GM19238 (cell line): ENCODE measurements at regions not wholly inside any gene's neighbourhood (a gene's known extent, or its start where the extent isn't known, plus 50 kb on each side); places are given as distances from the start of the nearest gene placed in this dataset.

Source experiments
- DNase-seq: peaks from one replicate; pipeline ENCODE4 v3.0.0; 2011; ENCODE audit warnings: low spot score; ENCODE audit not compliant: insufficient read length

- DNase-seq, result no peak
Observed at GRCh38 chr15:85941186-85941855, 138.3 kb upstream of the AGBL1 start.

DNA sequence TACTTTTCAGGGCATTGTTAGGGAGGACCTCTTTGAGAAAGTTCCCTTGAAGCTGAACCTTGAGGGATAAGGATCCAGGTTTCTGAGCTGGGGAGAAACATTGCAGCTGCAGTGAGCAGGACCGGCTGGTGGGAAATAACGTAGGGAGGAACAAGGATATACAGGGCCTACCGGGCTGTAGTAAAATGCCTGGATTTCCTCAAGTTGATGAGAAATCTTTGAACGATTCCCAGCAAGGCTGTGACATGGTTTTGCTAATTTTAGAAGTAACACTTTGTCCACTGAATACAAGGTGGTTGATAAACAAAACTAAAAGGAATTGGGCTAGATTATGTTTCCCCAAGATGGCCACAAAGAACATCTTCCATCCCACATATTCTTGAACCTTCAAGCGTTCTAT lies 137.0 kb upstream of the AGBL1 start:
- DNase-seq, result no peak

GRCh38 chr15:85943151-85943550 lies 136.5 kb upstream of the AGBL1 start:
- no peak for DNase-seq

- no peak for DNase-seq
Observed at GRCh38 chr15:85943791-85944190, 135.9 kb upstream of the AGBL1 start.

GRCh38 chr15:85947021-85947420 lies 132.7 kb upstream of the AGBL1 start:
- no peak for DNase-seq

GRCh38 chr15:85947936-85948335 lies 131.7 kb upstream of the AGBL1 start:
- DNase-seq, result no peak

DNA sequence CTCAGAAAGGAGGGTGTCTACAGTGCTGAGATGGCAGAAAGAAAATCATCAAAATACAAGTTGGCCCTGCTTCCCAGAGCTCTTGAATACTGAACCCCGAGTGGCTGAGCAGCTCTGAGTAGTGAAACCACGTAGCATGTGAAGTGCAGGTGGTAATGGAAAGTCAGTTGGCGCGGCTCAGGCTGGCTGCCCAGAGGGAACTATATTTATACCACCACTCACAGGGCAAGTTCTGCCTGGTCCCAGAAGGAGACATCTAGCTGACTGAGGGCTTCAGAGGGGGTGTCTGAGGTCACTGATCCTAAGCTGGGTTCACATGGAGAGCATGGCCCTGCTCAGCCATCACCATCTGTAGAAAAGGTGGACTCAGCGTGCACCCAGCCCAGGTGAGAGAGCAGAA lies 129.6 kb upstream of the AGBL1 start:
- DNase-seq, result no peak

- no peak for DNase-seq
Observed at GRCh38 chr15:85954586-85954985, 125.1 kb upstream of the AGBL1 start.

GRCh38 chr15:85955501-85956391 lies 123.9 kb upstream of the AGBL1 start:
- DNase-seq, result no peak

GRCh38 chr15:85956532-85957275 lies 123.0 kb upstream of the AGBL1 start:
- DNase-seq, result no peak

DNA sequence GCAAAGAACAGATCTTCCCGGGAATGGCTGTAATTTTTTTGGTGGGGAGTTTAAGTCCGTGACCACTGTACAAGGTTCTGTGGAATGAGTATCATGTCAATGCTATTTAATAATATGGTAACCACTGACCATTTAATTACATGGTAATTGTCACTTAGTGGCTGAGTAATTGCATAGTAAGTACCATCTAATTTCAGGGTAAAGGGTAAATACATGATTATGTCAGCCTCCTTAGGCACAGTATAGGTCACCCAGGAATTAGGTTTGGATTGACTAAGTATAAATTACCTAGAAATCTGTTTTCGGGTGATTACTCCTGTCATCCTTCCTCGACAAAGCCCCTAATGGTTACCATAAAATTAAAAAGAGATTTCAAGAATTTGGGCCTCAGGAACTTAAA lies 120.1 kb upstream of the AGBL1 start:
- no peak for DNase-seq

DNA sequence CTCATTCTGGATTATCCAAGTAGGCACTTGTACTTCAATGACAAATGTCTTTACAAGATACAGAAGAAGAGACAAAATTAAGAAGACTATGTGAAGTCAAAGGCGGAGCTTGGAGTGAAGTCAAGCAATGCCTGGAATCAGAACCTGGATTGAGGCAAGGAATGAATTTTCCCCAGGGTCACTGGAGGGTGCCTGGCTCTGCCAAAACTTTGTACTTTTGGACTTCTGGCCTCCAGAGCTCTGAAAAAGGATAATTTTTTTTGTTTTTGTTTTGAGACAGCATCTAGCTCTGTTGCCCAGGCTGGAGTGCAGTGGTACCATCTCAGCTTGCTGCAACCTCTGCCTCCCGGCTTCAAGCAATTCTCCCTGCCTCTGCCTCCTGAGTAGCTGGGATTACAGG lies 119.3 kb upstream of the AGBL1 start:
- DNase-seq, result no peak

GRCh38 chr15:85961821-85962220 lies 117.8 kb upstream of the AGBL1 start:
- no peak for DNase-seq

DNA sequence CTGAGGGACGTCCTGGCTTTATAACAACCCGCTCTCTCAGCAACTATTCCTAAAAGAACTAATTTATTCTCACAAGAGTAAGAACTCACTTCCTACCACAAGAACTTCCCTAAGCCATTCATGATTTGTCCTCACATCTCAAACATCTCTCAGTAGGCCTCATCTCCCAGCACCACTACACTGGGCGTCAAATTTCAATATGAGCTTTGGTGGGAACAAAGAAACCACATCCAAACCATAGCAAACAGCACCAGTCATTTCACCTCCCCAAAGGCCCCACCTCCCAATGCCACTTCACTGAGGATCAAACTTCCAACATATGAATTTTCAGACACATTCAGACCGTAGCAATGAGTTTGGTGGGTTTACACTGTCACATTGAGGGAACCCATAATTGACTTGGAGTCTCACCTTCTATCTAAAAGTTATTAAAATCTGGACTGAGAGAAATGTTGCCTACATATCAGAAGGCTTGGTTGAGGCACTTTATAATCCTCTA lies 116.4 kb upstream of the AGBL1 start:
- DNase-seq, result no peak

DNA sequence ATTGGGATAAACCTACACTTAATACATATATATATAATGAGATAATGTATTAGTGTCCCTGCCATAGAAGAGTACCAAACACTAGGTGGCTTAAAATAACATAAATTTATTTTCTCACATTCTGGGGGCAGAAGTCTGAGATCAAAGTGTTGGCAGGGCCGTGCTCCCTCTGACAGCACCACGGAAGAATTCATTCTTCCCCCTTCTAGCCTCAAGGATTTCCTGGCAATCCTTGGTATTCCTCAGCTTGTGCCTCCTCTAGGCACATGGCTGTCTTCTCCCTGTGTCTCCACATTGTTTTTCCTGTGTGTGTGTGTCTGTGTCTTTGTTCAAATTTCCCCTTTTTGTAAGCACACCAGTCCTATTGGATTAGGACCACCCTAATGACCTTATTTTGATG lies 115.2 kb upstream of the AGBL1 start:
- DNase-seq, result no peak

GRCh38 chr15:85967553-85967952 lies 112.1 kb upstream of the AGBL1 start:
- no peak for DNase-seq

- DNase-seq, result no peak
Observed at GRCh38 chr15:85972805-85973540, 106.7 kb upstream of the AGBL1 start.

DNA sequence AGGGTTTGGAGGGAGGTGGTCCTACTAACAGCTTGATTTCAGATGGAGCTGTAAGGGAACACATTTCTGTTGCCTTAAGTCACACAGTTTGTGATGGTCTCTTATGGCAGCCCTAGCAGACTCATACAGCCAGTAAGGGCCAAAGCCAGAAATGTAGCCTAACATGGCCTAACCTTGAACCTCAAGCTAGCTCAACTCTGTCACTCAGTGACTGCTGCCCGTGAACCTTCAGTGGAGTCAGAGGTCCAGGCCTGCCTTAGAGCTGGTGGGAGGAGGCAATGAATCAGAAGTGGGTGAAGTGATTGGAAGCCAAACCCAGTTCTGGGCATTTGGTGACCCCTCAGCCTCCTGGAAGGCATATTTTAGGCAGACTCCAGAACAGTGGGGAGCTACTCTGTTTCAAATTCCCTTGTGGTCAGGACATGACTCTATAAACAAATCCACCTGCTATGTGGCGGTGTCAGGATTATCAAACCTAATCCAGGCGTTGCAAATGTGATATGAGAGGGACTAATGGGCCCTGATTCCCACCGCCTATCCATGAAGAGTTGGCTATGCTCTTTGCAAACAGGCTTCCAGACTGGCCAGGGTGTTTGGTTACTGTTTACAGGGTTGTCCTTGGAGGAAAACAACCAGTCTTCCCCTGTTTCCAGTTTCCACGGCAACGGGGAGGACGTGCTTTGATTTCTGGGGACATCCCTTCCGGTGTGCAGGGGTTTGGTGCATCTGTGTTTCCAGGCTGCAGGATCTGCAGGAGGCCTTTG lies 105.9 kb upstream of the AGBL1 start:
- DNase-seq, result no peak

- DNase-seq, result no peak
Observed at GRCh38 chr15:85974348-85974705, 105.3 kb upstream of the AGBL1 start.

GRCh38 chr15:85974742-85975141 lies 104.9 kb upstream of the AGBL1 start:
- DNase-seq, result no peak

DNA sequence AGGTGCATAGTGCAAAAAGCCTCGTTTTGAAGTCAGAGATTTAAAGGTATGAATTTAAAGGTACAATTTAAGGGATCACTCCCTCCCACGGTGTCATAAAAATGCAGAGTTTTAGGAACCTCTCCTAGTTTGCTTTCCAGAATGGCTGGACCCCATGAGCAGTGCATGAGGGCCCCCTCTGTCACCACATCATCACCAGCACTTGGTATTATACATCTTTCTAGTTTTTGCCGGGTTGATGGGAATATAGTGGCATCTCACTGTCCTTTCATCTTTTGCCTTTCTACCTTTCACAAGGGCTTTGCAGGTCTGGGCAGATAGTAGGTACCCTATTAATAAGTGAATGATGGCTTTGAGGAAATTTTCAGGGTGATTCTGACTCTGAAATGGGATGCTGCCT lies 103.6 kb upstream of the AGBL1 start:
- DNase-seq, result no peak
